ENCODE measurements at regions not wholly inside any gene's neighbourhood (a gene's known extent, or its start where the extent isn't known, plus 50 kb on each side); places are given as distances from the start of the nearest gene placed in this dataset.

- H3K27me3 ChIP-seq = no peaks in the 10 kb centered on the region
- no peaks in the 10 kb centered on the region for H3K4me1 ChIP-seq
- 80 to 82% methylated on average over 9 of the region's 9 CpGs for WGBS, 2 donors
- H3K4me3 ChIP-seq = no peak overlapping the region
- TF ChIP-seq EP300 (IDR thresholded peaks at IDR 0.05) (no peak), CTCF (IDR thresholded peaks at IDR 0.05) (no peak), POLR2A (IDR thresholded peaks at IDR 0.05) (no peak), POLR2AphosphoS5 (IDR thresholded peaks at IDR 0.05) (no peak)
- no peaks in the 10 kb centered on the region for H3K36me3 ChIP-seq
- H3K9me3 ChIP-seq = no peaks in the 10 kb centered on the region
- DNase-seq (no peak), ATAC-seq (ENCODE audit: low FRiP score in 2 of 2) (no peak)
- H3K27ac ChIP-seq = no peak overlapping the region
These were observed 1815.3 kb upstream of the CELF4 start for GRCh38 chr18:39380866-39381265.

- TF ChIP-seq EP300 (IDR thresholded peaks at IDR 0.05) (no peak), POLR2A (IDR thresholded peaks at IDR 0.05) (no peak), CTCF (IDR thresholded peaks at IDR 0.05) (no peak), POLR2AphosphoS5 (IDR thresholded peaks at IDR 0.05) (no peak)
- H3K27ac ChIP-seq = no peak overlapping the region
- H3K36me3 ChIP-seq = no peaks in the 10 kb centered on the region
- DNase-seq (no peak), ATAC-seq (ENCODE audit: low FRiP score in 2 of 2) (no peak)
- H3K4me1 ChIP-seq = no peaks in the 10 kb centered on the region
- no peak overlapping the region for H3K4me3 ChIP-seq
- H3K9me3 ChIP-seq = no peaks in the 10 kb centered on the region
- H3K27me3 ChIP-seq = no peaks in the 10 kb centered on the region
- 79 to 89% methylated on average over 3 of the region's 3 CpGs for WGBS, 2 donors
These were observed 1814.7 kb upstream of the CELF4 start for GRCh38 chr18:39380186-39380725.

- ATAC-seq (ENCODE audit: low FRiP score in 2 of 2) (no peak), DNase-seq (no peak)
- H3K9me3 ChIP-seq = no peaks in the 10 kb centered on the region
- no peak for TF ChIP-seq EP300 (IDR thresholded peaks at IDR 0.05)
- no peak for TF ChIP-seq CTCF (IDR thresholded peaks at IDR 0.05)
- no peak for TF ChIP-seq POLR2AphosphoS5 (IDR thresholded peaks at IDR 0.05)
- no peak for TF ChIP-seq POLR2A (IDR thresholded peaks at IDR 0.05)
- 57 to 60% methylated on average over 2 of the region's 2 CpGs for WGBS, 2 donors
- no peaks in the 10 kb centered on the region for H3K27me3 ChIP-seq
- H3K36me3 ChIP-seq = no peaks in the 10 kb centered on the region
- no peaks in the 10 kb centered on the region for H3K4me1 ChIP-seq
- no peak overlapping the region for H3K4me3 ChIP-seq
- H3K27ac ChIP-seq = no peak overlapping the region
These were observed 1809.5 kb upstream of the CELF4 start for GRCh38 chr18:39375066-39375465.

- TF ChIP-seq EP300 (IDR thresholded peaks at IDR 0.05) = no peak
- no peak for TF ChIP-seq POLR2A (IDR thresholded peaks at IDR 0.05)
- no peak for TF ChIP-seq POLR2AphosphoS5 (IDR thresholded peaks at IDR 0.05)
- TF ChIP-seq CTCF (IDR thresholded peaks at IDR 0.05) = no peak
- Histone ChIP-seq H3K36me3 (no peaks in the 10 kb centered on the region), H3K27ac (no peak overlapping the region), H3K4me1 (no peaks in the 10 kb centered on the region), H3K27me3 (no peaks in the 10 kb centered on the region), H3K4me3 (no peak overlapping the region), H3K9me3 (no peaks in the 10 kb centered on the region)
- ATAC-seq (ENCODE audit: low FRiP score in 2 of 2) = no peak
- no peak for DNase-seq
- WGBS, 2 donors = 74 to 91% methylated on average over 1 of the region's 1 CpG
These were observed 1806.4 kb upstream of the CELF4 start for GRCh38 chr18:39371996-39372395.

- no peaks in the 10 kb centered on the region for H3K27me3 ChIP-seq
- H3K4me3 ChIP-seq = no peak overlapping the region
- ATAC-seq (ENCODE audit: low FRiP score in 2 of 2) (no peak), DNase-seq (no peak)
- H3K36me3 ChIP-seq = no peaks in the 10 kb centered on the region
- 36 to 43% methylated on average over 1 of the region's 1 CpG for WGBS, 2 donors
- TF ChIP-seq EP300 (IDR thresholded peaks at IDR 0.05) (no peak), POLR2A (IDR thresholded peaks at IDR 0.05) (no peak), POLR2AphosphoS5 (IDR thresholded peaks at IDR 0.05) (no peak), CTCF (IDR thresholded peaks at IDR 0.05) (no peak)
- H3K9me3 ChIP-seq = no peaks in the 10 kb centered on the region
- H3K4me1 ChIP-seq = no peaks in the 10 kb centered on the region
- no peak overlapping the region for H3K27ac ChIP-seq
These were observed 1801.1 kb upstream of the CELF4 start for GRCh38 chr18:39366656-39367055.
